HFFc6 (cell line): ENCODE measurements at regions not wholly inside any gene's neighbourhood (a gene's known extent, or its start where the extent isn't known, plus 50 kb on each side); places are given as distances from the start of the nearest gene placed in this dataset.
"Not testable (repeated sequence)": the region's sequence is repeated elsewhere in the genome, so short reads cannot be mapped to it uniquely, and the experiment has no call there.

Experiments
- DNase-seq: peaks from one replicate; pipeline ENCODE4 v3.0.0-alpha.2; 2018
- H3K27ac Mint-ChIP-seq: 2 replicates; pipeline ENCODE4 v1.8.0; 2020; ENCODE audit warnings: mild to moderate bottlenecking, mixed read lengths
- H3K27me3 Mint-ChIP-seq: 2 replicates; pipeline ENCODE4 v1.8.0; 2021; ENCODE audit warnings: mild to moderate bottlenecking, moderate library complexity, mixed read lengths; ENCODE audit not compliant: insufficient read depth
- H3K36me3 Mint-ChIP-seq: 2 replicates; pipeline ENCODE4 v1.8.0; 2021; ENCODE audit warnings: low read depth, mixed read lengths
- H3K4me1 Mint-ChIP-seq: 2 replicates; pipeline ENCODE4 v1.8.0; 2020; ENCODE audit warnings: low read depth, mixed read lengths
- H3K4me3 Mint-ChIP-seq: 2 replicates; pipeline ENCODE4 v1.8.0; 2020; ENCODE audit warnings: mild to moderate bottlenecking, moderate library complexity, mixed read lengths
- H3K9me3 Mint-ChIP-seq: 2 replicates; pipeline ENCODE4 v1.8.0; 2020; ENCODE audit warnings: mild to moderate bottlenecking, mixed read lengths
- TF ChIP-seq, protein P1 (sequence below): fragments of 200-600 bp; sonication (generic); IDR thresholded peaks from 2 replicates; pipeline ENCODE4 v1.5.0; 2021; ENCODE audit warnings: antibody characterized with exemption, mild to moderate bottlenecking

DNA sequence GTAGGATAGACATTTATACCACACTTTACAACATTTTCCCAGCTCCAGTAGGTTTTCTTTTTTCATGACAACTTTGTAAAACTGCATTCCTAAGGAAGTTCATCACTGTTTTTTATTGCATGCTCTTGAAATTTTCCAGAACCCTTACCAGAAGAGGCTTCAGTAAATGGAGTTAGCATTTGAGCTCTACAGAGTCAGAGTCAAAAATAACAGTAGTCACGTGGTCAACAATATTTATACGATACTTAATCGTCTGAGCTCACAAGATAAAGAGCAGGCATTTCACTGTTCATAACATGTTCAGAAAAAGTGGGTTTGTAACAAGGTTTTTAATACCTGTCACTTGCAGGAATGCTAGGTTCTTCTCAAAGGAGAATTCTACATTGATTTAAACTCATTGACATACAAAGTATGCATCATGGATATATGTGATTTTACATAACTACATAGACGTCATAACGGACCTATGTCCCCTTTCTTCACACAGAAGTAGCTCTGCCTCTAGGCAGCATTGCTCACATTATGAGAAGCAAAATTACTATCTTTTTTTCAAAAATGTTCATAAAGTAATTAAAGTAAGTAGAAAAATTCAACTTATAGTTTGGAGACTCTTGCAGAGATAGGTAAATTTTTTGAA is 187.0 kb upstream of the COL3A1 start:
- Mint-ChIP-seq H3K27me3 (no peaks in the 10 kb centered on the region), H3K4me3 (peak overlapping the region; percentile 85), H3K9me3 (no peaks in the 10 kb centered on the region), H3K27ac (peak overlapping the region; percentile 95), H3K4me1 (peaks cover 58% of the 10 kb centered on the region), H3K36me3 (no peaks in the 10 kb centered on the region)
- peak; percentile 90 for DNase-seq
- TF ChIP-seq, protein P1, sequence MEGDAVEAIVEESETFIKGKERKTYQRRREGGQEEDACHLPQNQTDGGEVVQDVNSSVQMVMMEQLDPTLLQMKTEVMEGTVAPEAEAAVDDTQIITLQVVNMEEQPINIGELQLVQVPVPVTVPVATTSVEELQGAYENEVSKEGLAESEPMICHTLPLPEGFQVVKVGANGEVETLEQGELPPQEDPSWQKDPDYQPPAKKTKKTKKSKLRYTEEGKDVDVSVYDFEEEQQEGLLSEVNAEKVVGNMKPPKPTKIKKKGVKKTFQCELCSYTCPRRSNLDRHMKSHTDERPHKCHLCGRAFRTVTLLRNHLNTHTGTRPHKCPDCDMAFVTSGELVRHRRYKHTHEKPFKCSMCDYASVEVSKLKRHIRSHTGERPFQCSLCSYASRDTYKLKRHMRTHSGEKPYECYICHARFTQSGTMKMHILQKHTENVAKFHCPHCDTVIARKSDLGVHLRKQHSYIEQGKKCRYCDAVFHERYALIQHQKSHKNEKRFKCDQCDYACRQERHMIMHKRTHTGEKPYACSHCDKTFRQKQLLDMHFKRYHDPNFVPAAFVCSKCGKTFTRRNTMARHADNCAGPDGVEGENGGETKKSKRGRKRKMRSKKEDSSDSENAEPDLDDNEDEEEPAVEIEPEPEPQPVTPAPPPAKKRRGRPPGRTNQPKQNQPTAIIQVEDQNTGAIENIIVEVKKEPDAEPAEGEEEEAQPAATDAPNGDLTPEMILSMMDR, result no peak

- peaks cover 58% of the 10 kb centered on the region for H3K4me1 Mint-ChIP-seq
- H3K27ac Mint-ChIP-seq, result peak overlapping the region; percentile 95
- H3K27me3 Mint-ChIP-seq, result no peaks in the 10 kb centered on the region; the same call in 1 of the 2 replicates
Observed at GRCh38 chr2:188787658-188788240, 186.4 kb upstream of the COL3A1 start.

DNA sequence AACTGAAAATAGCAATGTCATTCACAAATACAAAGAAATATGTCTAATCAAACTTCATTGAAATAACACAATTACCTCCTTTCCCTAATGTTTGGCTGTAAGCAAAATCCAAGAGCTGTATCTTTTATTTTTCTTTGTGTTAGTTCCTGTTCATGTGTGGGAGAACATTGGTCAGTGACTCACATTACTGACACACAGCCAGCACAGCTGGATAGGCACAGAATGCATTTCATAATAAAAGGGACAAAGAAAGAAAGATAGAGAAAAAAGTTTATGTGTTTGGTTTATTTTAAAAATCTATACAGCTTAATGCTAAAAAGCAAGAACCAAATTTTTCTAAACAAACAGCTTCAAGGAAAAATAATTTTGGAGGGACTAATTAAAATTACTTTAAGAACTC is 185.6 kb upstream of the COL3A1 start:
- Mint-ChIP-seq H3K36me3 (no peaks in the 10 kb centered on the region), H3K27ac (peak overlapping the region; percentile 60), H3K4me1 (peaks cover 56% of the 10 kb centered on the region), H3K27me3 (no peaks in the 10 kb centered on the region; the same call in 1 of the 2 replicates), H3K4me3 (peak overlapping the region; percentile 42), H3K9me3 (no peaks in the 10 kb centered on the region)
- peak; percentile 59 for DNase-seq
- TF ChIP-seq, protein P1, result no peak

More at GRCh38 chr2:188787658-188788240, 186.4 kb upstream of the COL3A1 start:
- H3K9me3 Mint-ChIP-seq, result no peaks in the 10 kb centered on the region
- H3K4me3 Mint-ChIP-seq, result peak overlapping the region; percentile 85
- TF ChIP-seq, protein P1, result no peak
- no peaks in the 10 kb centered on the region for H3K36me3 Mint-ChIP-seq
- DNase-seq, result no peak

- H3K9me3 Mint-ChIP-seq, result no peaks in the 10 kb centered on the region
- no peak overlapping the region for H3K4me3 Mint-ChIP-seq
Observed at GRCh38 chr2:188789951-188790350, 184.2 kb upstream of the COL3A1 start.

GRCh38 chr2:188794453-188794852 is 179.7 kb upstream of the COL3A1 start:
- not testable (repeated sequence) for H3K9me3 Mint-ChIP-seq, DNase-seq, H3K36me3 Mint-ChIP-seq, H3K27me3 Mint-ChIP-seq, H3K4me3 Mint-ChIP-seq, H3K27ac Mint-ChIP-seq
- H3K4me1 Mint-ChIP-seq, result peaks cover 12% of the 10 kb centered on the region

More at GRCh38 chr2:188789951-188790350, 184.2 kb upstream of the COL3A1 start:
- TF ChIP-seq, protein P1, result no peak
- H3K4me1 Mint-ChIP-seq, result peaks cover 48% of the 10 kb centered on the region
- no peak overlapping the region for H3K27ac Mint-ChIP-seq
- DNase-seq, result no peak
- no peaks in the 10 kb centered on the region; the same call in 1 of the 2 replicates for H3K27me3 Mint-ChIP-seq
- H3K36me3 Mint-ChIP-seq, result no peaks in the 10 kb centered on the region

DNA sequence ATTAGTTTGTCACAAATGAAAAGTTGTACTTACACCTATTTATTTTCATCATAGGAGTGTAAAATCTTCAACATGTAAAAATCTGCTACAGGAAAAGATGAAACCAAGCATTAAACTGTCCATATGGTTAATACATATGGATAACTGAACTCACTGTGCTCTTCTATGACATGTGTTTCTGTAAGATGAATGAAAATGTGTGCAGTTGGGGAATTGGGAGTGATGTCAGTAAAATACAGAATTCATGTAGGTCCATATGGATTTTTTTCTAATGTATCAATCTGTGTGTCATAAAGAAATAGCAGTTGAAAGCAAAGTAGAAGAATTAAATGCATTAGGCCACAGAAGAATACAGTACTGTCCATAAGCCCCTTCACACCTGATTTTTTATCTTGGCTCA is 178.4 kb upstream of the COL3A1 start:
- Mint-ChIP-seq H3K36me3 (no peaks in the 10 kb centered on the region), H3K9me3 (no peaks in the 10 kb centered on the region), H3K4me3 (no peak overlapping the region), H3K27me3 (no peaks in the 10 kb centered on the region; the same call in 1 of the 2 replicates), H3K4me1 (peaks cover 5% of the 10 kb centered on the region; the same call in 1 of the 2 replicates), H3K27ac (no peak overlapping the region)
- TF ChIP-seq, protein P1, result no peak
- no peak for DNase-seq
